Thyroid gland (tissue), 4 donors: ENCODE measurements at regions not wholly inside any gene's neighbourhood (a gene's known extent, or its start where the extent isn't known, plus 50 kb on each side); places are given as distances from the start of the nearest gene placed in this dataset.

Experiments
- CTCF ChIP-seq, 6 experiments: fragments of 200-600 bp in 3 of 6; fragments of 450-650 bp in 3 of 6; sonication (generic) in 3 of 6; IDR thresholded peaks; one replicate each; pipeline ENCODE4 v1.5.1; 2016 to 2019; ENCODE audit warnings: antibody characterized with exemption in 6 of 6, mild to moderate bottlenecking in 2 of 6, inconsistent platforms in 1 of 6, moderate library complexity in 1 of 6
- POLR2A ChIP-seq, 2 donors: fragments of 450-650 bp; IDR thresholded peaks; one replicate each; pipeline ENCODE4 v1.6.1; 2017; ENCODE audit warnings: antibody characterized with exemption in 2 of 2, mild to moderate bottlenecking in 2 of 2, moderate library complexity in 1 of 2

- no peak for TF ChIP-seq CTCF (IDR thresholded peaks at IDR 0.05)
- no peak for TF ChIP-seq POLR2A (IDR thresholded peaks at IDR 0.05)
Observed at GRCh38 chr2:52082646-52083045, 1050.7 kb upstream of the NRXN1 start.
